HG02571 (cell line): ENCODE measurements at regions not wholly inside any gene's neighbourhood (a gene's known extent, or its start where the extent isn't known, plus 50 kb on each side); places are given as distances from the start of the nearest gene placed in this dataset.
"Not testable (repeated sequence)": the region's sequence is repeated elsewhere in the genome, so short reads cannot be mapped to it uniquely, and the experiment has no call there.

Experiments used
- ATAC-seq: cut with Tn5 transposase; IDR thresholded peaks from one replicate; pipeline ENCODE4 v1.9.1; 2021; ENCODE audit warnings: mild to moderate bottlenecking, moderate library complexity; ENCODE audit not compliant: unreplicated experiment

GRCh38 chr6:21282360-21282759, 311.2 kb upstream of the SOX4 start:
- ATAC-seq = not testable (repeated sequence)

- ATAC-seq = no peak
These were observed 309.4 kb upstream of the SOX4 start for GRCh38 chr6:21284166-21284565.

GRCh38 chr6:21284706-21285105, 308.8 kb upstream of the SOX4 start:
- no peak for ATAC-seq

DNA sequence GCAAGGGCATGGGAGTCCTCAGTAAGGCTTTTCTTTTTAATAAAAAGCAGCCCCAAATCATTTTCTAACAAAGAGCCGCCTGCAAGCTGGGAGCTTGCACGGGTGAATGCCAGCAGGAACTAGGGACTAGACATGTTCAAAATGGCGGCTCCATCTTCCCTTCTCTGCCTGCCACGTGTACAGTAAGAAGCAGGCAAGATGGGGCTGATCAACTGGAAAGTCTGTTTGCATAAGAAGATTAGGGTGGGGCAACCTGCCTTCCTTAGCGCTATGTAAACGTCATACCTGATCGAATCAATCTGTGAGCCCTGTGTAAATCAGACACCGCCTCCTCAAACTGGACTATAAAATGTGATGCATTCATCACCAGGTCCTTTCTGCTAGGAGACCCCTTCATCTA, 299.4 kb upstream of the SOX4 start:
- ATAC-seq = no peak

DNA sequence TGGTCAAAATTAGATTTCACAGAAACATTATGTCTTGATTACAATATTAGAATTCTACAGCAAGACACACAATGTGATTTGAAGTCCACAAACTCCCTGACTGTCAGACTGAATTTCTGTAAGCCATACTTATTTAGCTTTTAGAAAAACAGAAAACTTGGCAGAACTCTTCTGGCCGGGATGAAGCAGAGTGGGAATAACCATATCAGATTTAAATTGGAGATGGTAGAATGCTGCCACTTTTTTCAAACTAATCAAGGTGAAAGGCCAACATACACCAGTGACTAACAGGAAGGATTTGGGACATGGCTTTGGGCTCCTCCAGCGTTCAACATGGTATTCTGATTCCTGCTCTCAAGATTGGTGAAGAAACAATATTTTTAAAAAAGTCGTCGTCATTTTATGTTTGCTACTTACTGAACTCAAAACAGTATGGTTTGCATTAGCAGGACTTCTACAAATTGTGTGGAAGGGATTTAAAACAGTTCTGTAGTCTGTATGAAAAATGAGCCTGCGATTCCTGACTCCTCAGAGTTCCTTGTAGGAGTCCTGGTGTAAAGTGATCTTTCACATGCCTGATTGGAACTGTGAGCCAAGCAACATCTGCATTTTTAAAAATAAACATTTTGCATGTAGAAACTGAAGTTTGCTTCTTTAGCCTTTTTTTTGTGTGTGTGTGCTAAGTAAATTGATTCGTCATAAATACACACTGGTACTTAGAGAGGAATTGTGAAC, 297.9 kb upstream of the SOX4 start:
- ATAC-seq = no peak

- ATAC-seq = no peak
These were observed 295.9 kb upstream of the SOX4 start for GRCh38 chr6:21297665-21298064.

DNA sequence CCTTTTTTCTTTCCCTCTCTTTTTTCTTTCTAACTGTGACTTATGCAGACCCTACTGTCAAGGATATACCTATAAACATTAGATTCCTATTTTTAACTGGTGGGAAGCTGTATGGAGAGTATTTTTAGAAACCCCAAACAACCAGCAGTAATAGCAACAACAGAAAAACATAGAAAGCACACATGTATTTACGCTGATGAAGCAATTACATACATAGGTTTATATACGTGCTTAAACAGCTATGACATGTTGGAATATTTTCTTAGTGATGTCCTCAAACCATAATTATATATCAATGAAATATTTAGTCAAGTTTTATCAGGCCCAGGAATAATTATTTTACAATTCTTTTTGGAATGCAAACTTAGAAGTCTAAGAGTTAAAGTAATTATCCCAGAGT, 294.3 kb upstream of the SOX4 start:
- no peak for ATAC-seq

- ATAC-seq = no peak
These were observed 293.1 kb upstream of the SOX4 start for GRCh38 chr6:21300439-21300838.

GRCh38 chr6:21305893-21306332, 287.6 kb upstream of the SOX4 start:
- no peak for ATAC-seq

GRCh38 chr6:21306546-21306945, 287.0 kb upstream of the SOX4 start:
- no peak for ATAC-seq

DNA sequence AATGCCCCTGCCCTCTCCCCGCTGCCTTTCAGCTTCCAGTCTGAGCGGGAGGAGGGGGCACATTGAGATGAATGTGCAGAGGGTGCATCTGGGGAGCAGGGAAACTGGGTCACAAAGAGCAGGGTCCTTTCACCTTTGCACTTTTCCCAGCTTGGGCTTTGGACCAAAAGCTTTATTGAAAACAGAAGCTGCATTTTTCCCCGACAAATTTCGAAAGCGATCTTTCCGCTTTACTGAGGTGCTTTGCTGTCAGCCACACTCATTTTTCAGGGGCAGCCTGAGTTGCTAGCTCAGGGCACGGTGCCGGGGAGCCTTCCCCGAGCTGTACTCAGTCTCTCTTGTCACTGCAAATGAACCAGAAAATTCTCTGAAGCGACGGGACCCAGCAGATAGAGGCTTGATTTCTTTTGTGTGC, 283.7 kb upstream of the SOX4 start:
- no peak for ATAC-seq

GRCh38 chr6:21310568-21311140, 282.9 kb upstream of the SOX4 start:
- ATAC-seq = no peak

GRCh38 chr6:21312118-21312517, 281.4 kb upstream of the SOX4 start:
- ATAC-seq = no peak

- no peak for ATAC-seq
These were observed 275.9 kb upstream of the SOX4 start for GRCh38 chr6:21317642-21318041.

DNA sequence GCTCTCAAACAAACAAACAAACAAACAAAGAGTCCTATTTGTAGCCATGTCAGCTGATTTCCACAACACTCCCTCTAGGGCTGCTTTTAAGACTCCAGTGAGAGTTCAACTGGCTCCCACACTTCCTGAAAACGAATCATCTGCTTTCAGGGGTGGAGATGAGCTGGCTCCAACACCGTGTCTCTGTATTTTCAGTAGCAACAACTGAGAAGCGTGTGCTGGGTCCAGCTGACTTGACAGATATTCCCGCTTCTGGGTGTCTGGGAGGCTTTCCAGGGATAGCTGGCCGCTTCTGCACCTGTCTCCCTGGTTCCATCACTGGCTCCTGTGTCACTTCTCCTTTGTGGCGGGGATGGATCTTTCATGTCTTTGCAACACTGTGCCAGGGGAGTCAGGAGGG, 272.5 kb upstream of the SOX4 start:
- ATAC-seq = no peak

- no peak for ATAC-seq
These were observed 272.0 kb upstream of the SOX4 start for GRCh38 chr6:21321531-21321930.

GRCh38 chr6:21323577-21323976, 270.0 kb upstream of the SOX4 start:
- ATAC-seq = no peak

GRCh38 chr6:21325201-21325856, 268.2 kb upstream of the SOX4 start:
- no peak for ATAC-seq

- no peak for ATAC-seq
These were observed 266.0 kb upstream of the SOX4 start for GRCh38 chr6:21327326-21328112.

GRCh38 chr6:21331235-21331634, 262.3 kb upstream of the SOX4 start:
- no peak for ATAC-seq

DNA sequence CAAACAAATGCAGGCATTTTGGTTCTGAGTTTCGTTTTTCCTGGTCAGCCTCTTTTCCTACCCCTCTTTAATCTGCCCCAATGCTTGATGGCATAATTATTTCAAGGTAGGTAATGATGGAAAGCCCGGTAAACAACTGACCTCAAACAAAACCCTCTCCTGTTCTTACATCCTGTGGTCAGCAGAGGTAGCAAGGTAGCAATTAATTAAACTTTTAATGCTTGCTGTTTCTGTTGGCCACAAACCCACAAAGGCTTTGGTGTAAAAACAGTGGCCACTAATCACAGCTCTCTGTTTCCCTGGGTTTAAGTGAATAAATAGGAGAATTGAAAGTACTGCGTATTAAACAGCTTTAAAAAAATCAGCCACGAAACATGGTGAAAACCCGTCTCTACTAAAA, 261.5 kb upstream of the SOX4 start:
- ATAC-seq = no peak
